Activated CD8-positive, alpha-beta memory T cell treated with anti-CD3 and anti-CD28 coated beads for 24 hours (primary cell): ENCODE measurements at regions not wholly inside any gene's neighbourhood (a gene's known extent, or its start where the extent isn't known, plus 50 kb on each side); places are given as distances from the start of the nearest gene placed in this dataset.

Experiments
- DNase-seq: peaks from one replicate; pipeline ENCODE4 v3.0.0-alpha.2; 2020

- no peak for DNase-seq
Measured at GRCh38 chr20:39106791-39107190, 144.6 kb downstream of the DHX35 start.

- no peak for DNase-seq
Measured at GRCh38 chr20:39105551-39105950, 143.4 kb downstream of the DHX35 start.

GRCh38 chr20:39103732-39104131, 141.6 kb downstream of the DHX35 start:
- DNase-seq = no peak

- no peak for DNase-seq
Measured at GRCh38 chr20:39103305-39103704, 141.2 kb downstream of the DHX35 start.

GRCh38 chr20:39101895-39102294, 139.8 kb downstream of the DHX35 start:
- no peak for DNase-seq

- no peak for DNase-seq
Measured at GRCh38 chr20:39100691-39101090, 138.5 kb downstream of the DHX35 start.

- DNase-seq = no peak
Measured at GRCh38 chr20:39097889-39098288, 135.7 kb downstream of the DHX35 start.

GRCh38 chr20:39095870-39096269, 133.7 kb downstream of the DHX35 start:
- no peak for DNase-seq

GRCh38 chr20:39094391-39094790, 132.2 kb downstream of the DHX35 start:
- no peak for DNase-seq

GRCh38 chr20:39092733-39093410, 130.7 kb downstream of the DHX35 start:
- no peak for DNase-seq

- DNase-seq = no peak
Measured at GRCh38 chr20:39090906-39091305, 128.8 kb downstream of the DHX35 start.

GRCh38 chr20:39089797-39090196, 127.7 kb downstream of the DHX35 start:
- no peak for DNase-seq
